ELF-1 (cell line): ENCODE measurements at regions not wholly inside any gene's neighbourhood (a gene's known extent, or its start where the extent isn't known, plus 50 kb on each side); places are given as distances from the start of the nearest gene placed in this dataset.

Experiments
- DNase-seq: peaks from one replicate; pipeline ENCODE4 v3.0.0-alpha.2; 2016; ENCODE audit warnings: low read depth, low spot score

DNA sequence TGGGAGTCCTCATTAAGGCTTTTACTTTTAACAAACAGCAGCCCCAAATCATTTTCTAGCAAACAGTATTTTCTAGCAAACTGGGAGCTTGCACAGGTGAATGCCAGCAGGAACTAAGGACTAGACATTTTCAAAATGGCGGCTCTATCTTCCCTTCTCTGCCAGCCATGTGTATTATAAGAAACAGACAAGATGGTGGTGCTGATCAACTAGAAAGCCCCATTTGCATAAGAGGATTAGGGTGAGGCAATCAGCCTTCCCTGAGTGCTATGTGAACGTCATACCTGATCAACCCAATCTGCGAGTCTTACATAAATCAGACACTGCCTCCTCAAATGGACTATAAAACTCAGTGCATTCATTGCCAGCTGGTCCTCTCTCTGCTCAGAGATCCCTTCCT is 479.6 kb downstream of the IPMK start:
- no peak for DNase-seq

DNA sequence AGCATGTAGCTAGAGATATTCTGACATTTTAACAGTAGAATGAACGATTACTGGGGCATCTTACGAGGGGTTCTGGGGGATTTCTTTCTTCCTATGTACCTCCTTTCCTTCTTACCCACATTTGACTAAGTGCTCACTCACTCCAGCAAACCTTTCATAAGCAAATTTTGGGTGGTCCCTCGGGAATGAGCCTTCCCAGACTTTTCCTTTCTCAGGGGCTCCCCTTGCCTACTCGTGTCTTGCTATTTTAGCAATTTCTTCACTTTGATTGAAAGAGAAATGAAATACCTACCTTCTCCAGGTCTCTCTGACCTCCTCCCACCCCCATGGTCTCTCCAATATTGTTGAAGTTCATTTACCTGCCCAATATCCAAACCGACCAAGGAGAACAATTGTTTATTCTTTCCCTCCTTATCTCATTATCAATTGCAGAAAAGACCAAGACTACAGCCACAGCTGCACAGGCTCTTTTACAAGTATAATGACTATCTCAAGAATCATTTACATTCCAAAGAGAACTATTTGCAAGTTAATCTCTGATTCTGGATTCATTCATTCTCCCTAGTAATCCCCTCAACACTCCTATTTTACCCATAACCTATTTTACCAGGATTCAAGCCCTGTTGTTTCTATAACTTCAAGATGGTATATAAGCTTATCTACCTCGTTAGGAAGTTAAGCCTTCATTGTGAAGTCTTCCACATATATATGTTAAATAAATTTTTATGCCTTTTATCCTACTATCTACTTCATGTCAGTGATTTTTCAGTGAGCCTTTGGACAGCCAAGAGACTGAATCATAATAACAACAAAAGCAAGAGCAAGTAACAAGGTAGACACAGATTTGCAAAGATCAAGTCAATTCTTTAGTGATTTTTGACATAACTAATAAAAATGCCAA is 480.6 kb downstream of the IPMK start:
- peak; percentile 28 for DNase-seq

DNA sequence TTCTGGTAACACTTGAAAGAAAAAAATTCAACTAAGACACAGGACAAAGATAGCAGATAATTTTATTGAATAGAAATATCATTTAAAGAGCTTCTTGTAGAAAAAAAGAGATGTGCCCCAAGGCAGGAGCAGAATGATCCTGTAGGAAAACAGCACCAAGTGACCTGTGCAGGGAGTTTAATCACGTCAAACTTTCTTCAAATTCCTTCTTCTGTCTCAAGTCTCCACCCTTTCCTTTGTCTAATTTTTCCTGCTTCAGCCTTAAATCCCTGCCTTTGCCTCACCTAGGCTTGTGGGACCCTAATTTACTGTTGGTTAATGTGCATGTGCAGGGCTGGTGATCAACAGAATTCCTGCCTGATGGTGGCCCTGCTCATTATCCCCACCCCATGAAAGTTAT is 481.4 kb downstream of the IPMK start:
- DNase-seq: peak; percentile 13

DNA sequence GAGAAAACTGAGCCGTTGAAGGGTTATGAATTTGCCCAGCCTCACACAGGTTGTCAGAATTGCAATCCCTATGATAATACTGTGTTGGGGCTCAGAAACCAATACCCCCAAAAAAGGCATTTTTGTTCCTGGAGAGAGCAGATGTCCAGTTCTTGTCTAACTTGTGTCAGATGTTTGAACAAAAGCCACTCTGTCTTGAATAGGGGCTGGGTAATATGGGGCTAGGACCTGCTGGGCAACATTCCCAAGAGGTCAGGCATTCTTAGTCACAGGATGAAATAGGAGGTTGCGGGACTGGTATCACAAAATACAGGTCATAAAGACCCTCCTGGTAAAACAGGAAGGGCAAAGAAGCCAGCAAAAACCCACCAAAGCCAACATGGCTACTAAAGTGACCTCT is 482.1 kb downstream of the IPMK start:
- DNase-seq: peak; percentile 69

- DNase-seq: no peak
Observed at GRCh38 chr10:57785068-57785467, 482.6 kb downstream of the IPMK start.

DNA sequence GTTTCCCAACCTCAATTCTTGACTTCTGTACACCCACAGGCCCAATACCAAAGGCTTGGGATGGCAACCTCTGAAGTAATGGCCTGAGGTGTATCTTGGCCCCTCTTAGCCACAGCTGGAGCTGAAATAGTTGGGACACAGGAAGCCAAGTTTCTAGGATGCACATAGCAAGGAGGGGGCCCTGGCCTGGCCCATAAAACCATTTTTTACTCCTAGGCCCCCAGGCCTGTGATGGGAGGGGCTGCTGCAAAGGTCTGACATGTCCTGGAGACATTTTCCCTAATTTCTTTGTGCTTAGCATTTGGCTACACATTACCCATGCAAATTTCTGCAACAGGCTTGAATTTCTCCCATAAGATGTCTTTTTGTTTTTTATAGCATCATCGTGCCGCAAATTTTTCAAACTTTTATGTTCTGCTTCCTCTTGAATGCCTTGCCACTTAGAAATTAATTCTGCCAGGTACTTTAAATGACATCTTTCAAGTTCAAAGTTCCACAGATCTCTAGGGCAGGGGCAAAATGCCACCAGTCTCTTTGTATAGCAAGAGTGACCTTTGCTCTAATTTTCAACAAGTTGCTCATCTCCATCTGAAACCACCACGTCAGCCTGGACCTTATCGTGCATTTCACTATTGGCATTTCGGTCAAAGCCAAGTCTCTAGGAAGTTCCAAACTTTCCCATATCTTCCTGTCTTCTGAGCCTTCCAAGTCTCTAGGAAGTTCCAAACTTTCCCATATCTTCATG is 490.8 kb downstream of the IPMK start:
- no peak for DNase-seq

GRCh38 chr10:57775250-57775649 is 492.4 kb downstream of the IPMK start:
- DNase-seq: no peak

DNA sequence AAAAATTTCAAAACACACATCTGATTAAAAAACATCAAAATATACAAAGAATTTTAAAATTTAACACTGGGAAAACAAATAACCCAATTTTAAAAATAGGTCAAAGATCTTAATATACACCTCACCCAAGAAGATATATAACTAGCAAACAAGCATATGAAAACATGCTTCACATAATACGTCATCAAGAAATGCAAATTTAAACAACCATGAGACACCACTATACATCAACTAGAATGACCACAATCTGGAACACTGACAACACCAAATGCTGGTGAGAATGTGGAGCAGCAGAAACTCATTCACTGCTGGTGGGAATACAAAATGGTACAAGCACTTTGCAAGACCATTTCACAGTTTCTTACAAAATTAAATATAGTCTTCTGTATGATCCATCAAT is 498.4 kb downstream of the IPMK start:
- no peak for DNase-seq

GRCh38 chr10:57759777-57760176 is 507.9 kb downstream of the IPMK start:
- no peak for DNase-seq

DNA sequence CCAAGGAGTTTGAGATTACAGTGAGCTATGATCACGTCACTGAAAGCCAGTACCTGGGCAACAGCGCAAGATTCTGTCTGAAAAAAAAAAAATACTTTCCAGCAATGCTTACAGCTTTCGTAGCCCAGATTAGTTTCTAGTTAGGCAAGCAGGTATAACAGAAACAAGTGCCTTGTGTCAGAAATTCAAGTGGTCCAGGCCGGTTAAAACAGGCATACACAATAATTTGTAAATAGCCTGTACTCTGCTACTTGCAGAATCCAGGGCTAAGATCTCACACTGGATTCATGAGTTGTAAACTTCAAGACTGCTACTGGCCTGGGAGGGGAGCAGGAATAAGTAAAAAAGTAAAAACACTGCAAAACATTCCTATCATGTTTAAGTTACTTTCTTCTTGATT is 512.9 kb downstream of the IPMK start:
- peak; percentile 1 for DNase-seq

GRCh38 chr10:57743711-57744110 is 524.0 kb downstream of the IPMK start:
- DNase-seq: no peak

DNA sequence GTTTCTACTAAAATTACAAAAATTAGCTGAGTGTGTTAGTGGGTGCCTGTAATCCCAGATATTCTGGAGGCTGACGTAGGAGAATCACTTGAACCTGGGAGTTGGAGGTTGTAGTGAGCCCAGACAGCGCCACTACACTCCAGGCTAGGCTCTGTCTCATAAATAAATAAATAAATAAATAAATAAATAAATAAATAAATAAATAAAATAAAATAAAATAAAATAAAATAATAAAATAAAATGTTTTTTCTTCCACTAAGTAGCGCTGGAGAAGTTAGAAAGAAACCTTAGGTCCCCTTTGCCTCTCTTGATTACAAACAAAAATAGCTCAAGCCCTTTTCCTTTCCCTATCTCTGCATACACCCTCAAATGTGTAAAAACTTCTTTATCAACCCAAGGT is 525.9 kb downstream of the IPMK start:
- no peak for DNase-seq

DNA sequence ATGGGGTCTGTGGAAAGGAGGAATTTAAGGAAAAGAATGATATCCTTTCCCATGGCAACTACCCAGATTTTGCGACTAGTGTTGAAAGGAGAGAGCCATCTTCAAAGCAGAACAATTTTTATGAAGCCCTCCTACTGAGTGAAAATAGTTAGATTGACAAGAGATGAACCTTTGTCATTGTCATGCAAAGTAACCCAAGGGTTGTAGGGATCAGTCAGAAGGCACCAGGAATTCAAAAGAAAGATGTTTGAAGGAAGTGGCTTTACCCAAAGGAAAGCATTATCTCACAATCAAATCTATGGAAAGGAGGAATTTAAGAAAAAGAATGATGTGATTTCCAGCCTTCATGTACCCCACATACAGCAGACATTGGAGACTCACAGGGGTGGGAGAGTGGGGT is 544.4 kb downstream of the IPMK start:
- DNase-seq: no peak

GRCh38 chr10:57716884-57717283 is 550.8 kb downstream of the IPMK start:
- peak; percentile 6 for DNase-seq

GRCh38 chr10:57715233-57715632 is 552.5 kb downstream of the IPMK start:
- DNase-seq: no peak

- DNase-seq: no peak
Observed at GRCh38 chr10:57707300-57707658, 560.4 kb downstream of the IPMK start.

GRCh38 chr10:57706576-57707299 is 561.0 kb downstream of the IPMK start:
- DNase-seq: peak; percentile 24

GRCh38 chr10:57706016-57706415 is 561.7 kb downstream of the IPMK start:
- no peak for DNase-seq

DNA sequence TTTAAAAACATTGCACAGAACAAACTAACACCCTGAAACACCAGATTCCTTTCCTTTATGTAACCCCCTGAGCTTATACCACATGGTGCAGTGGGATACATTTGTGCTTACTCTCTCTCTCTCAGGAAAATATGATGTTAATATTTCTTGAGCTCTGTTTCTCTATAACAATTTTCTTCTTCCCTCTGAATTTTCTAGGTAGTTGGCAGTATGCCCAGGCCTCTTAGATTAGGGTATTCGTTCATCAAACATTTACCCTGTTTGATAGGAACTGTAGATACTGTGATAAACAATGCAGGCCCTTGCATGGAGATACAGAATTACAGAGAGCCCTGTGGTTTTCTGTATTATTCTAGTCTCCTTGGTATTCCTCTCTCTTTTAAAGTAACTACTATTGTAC is 567.8 kb downstream of the IPMK start:
- DNase-seq: no peak

GRCh38 chr10:57696641-57697040 is 571.1 kb downstream of the IPMK start:
- DNase-seq: no peak

- DNase-seq: no peak
Observed at GRCh38 chr10:57694956-57695608, 572.6 kb downstream of the IPMK start.
